Fibroblast of the conjunctiva (primary cell): ENCODE measurements at regions not wholly inside any gene's neighbourhood (a gene's known extent, or its start where the extent isn't known, plus 50 kb on each side); places are given as distances from the start of the nearest gene placed in this dataset.
"Not testable (repeated sequence)": the region's sequence is repeated elsewhere in the genome, so short reads cannot be mapped to it uniquely, and the experiment has no call there.

Experiments
- DNase-seq: peaks from one replicate; pipeline ENCODE4 v3.0.0-alpha.2; 2010; ENCODE audit warnings: low read depth

DNA sequence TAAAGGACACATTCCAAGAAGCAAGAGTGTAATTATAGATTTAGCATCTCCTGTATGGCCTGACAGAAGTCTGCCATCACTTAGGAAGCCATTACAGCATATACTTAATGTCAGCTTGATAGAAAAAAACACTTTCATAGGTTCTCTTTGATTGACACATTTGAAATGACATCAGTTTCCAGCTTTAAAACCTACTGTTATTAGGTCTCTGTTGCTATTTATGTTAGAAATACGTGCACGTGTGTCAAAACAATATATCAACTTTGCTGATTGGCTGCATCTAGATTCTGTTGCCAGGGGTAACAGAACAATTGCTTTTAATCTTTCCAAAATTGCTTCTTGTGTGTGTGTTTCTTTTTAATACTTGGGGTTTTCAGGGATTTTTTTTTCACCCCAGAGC lies 389.3 kb upstream of the ATP11B start:
- DNase-seq = no peak

DNA sequence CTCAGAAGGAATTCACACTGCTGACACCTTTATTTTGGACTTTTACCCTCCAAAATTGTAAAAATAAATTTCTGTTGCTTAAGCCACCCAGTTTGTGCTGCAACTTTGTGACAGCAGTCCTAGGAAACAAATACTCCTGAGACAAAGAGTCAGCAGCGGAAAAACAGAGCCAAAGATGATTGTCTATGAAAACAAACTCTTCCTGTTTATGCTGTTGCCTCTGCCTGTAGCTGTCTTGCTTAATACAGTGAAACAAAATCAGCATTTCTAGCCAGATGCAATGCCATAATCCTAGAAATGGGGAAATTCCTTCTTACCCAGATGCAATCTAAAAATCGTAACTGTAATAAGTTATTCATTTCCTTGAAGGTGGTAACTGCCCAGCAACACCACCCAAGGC lies 387.5 kb upstream of the ATP11B start:
- DNase-seq = no peak

DNA sequence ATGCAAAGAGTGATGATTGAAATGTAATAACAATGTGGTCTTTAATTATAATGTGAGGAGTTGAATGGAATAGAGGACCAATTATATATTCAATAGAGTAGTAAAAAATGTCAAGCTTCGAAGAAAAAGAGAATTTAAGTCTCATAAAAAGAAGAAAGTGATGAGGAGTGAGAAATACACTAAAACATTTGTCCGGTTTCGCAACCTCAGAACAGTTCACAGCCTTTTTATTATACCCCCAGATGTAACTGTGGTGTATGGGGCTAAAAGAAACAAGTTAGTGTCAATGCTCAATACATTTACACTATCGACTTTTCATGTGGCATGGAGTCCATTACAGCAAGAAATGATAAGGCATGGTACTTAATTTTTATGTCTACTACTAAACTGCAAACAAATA lies 386.5 kb upstream of the ATP11B start:
- no peak for DNase-seq

DNA sequence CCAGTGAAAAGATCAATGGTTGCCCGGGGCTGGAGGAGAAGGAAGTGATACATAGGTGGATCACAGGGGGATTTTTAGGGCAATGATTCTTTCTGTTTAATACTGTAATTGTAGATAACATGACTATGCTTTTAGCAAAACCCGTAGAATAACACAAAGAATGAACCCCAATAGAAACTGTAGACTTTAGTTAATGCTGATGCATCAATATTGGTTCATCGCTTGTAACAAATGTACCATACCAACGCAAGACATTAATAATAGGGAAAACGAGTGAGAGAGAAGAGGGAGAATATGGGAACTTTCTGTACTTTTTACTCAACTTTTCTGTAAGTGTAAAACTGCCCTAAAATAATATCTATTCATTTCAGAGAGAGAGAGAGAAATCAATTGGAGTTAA lies 383.3 kb upstream of the ATP11B start:
- no peak for DNase-seq

DNA sequence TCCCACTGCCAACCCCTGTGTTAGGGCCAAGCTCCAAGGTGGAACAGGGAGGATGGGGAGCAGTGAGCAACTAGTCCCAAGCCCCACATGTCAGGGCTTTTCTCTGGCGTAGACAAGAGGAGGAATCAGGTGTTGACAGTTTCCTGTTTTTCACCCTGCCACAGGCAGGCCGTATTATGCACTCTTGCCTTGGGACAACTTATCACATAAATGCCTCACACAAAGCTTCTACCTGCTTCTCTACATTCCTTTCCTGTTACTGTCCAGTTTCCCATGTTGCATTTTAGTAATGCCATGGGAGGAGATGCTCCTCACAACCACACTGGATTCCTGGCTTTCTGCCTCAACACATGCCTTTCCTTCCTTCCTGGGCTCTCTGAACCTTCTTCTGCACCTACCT lies 381.2 kb upstream of the ATP11B start:
- DNase-seq = no peak

DNA sequence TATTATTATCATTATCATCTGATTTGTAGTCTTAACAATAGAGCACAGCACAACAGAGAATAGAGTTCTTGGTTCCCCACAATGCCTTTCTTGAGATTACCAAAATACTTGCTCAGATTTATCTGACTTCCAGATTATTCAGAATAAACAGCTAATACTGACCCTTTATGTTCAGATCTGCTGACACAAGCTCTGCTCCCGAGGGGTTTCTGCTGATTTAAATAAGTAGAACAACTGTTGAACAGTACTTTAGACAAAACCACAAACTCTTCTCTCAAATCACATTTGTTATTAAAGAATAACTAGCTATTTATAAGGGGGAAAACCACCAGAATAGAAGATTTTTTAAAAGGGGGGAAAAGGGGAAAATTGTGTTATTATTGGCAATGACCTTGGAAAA lies 380.2 kb upstream of the ATP11B start:
- DNase-seq = no peak

DNA sequence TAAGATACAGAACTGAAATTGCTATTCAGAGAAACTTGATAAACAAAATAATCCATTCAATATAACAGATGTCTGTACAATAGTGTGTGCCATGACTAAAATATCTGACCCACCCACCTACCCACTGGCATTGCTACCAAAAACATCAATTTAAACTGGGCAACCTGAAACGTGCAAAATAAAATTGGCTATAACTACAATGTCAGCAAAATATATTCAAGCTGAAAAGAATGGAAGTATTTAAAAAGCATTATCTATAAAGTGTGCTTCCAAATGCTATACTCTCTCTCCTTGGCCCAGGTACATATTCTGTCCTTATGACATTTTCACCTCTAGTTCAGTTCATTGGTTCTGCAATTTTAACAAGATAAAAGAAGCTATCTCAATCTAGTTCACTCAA lies 379.6 kb upstream of the ATP11B start:
- DNase-seq = no peak

DNA sequence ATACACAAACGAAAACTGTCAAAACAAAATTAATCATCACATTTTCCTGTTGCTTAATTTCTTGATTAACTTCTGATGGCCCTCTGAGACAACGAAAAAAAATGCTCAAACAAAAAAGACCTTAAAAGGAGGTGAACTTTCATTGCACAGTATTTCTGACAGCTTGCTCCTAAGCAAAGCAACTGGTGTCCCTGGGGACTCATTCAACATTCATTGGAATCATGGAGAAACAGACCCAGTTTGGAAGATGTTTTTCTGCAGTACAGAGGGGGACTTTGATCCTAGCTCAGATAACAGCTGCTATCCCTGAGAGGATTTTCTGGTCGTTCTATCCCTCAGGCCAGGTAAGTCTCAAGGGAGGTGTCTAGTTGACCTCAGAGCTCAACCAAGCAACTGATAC lies 378.7 kb upstream of the ATP11B start:
- DNase-seq = no peak

DNA sequence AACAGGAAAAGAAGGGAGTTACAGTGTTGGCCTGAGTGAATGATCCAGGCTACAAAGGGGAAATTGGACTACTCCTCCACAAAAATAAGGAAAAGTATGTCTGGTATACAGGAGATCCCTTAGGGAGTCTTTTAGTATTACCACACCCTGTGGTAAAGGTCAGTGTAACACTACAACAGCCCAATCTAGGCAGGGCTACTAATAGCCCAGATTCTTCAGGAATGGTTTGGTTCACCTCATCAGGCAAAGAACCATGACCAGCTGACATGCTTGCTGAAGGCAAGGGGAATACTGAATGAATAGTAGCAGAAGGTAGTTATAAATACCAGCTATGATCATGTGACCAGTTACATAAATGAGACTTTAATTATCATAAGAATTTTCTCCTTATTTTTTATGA lies 372.6 kb upstream of the ATP11B start:
- no peak for DNase-seq

DNA sequence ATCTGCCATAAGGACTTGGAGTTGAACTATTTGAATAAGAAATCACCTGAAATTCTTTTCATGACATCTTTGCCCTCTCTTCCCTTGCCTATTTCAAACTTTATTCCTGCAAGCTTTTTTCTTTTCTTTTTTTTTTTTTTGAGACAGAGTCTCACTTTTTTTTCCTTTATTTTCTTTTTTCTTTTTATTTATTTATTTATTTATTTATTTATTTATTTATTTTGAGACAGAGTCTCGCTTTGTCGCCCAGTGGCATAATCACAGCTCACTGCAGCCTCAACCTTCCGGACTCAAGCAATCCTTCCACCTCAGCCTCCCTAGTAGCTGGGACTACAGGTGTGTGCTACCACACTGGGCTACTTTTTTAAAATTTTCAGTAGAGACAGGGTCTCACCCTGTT lies 369.3 kb upstream of the ATP11B start:
- DNase-seq = no peak

DNA sequence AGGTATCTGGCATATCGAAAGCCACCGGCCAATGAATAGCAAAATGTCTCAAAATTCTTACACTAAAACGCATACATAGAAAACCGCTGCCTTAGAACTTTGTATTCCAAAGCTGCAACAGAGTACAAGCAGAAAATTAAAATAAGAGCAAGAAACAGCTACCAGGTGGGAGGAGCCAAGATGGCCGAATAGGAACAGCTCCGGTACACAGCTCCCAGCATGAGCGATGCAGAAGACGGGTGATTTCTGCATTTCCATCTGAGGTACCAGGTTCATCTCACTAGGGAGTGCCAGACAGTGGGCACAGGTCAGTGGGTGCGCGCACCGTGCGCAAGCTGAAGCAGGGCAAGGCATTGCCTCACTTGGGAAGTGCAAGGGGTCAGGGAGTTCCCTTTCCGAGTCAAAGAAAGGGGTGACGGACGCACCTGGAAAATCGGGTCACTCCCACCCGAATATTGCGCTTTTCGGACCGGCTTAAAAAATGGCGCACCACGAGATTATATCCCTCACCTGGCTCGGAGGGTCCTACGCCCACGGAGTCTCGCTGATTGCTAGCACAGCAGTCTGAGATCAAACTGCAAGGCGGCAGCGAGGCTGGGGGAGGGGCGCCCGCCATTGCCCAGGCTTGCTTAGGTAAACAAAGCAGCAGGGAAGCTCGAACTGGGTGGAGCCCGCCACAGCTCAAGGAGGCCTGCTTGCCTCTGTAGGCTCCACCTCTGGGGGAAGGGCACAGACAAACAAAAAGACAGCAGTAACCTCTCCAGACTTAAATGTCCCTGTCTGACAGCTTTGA lies 367.2 kb upstream of the ATP11B start:
- not testable (repeated sequence) for DNase-seq

DNA sequence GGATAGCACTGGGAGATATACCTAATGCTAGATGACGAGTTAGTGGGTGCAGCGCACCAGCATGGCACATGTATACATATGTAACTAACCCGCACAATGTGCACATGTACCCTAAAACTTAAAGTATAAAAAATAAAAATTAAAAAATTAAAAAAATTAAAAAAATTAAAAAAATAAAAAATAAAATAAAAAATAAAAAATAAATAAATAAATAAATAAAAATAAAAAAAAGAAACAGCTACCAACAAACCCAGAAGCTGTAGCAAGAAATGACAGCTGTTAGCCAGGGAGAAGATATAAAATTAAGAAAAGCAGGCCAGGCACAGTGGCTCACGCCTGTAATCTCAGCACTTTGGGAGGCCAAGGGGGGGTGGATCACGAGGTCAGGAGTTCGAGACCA lies 361.3 kb upstream of the ATP11B start:
- DNase-seq = not testable (repeated sequence)

DNA sequence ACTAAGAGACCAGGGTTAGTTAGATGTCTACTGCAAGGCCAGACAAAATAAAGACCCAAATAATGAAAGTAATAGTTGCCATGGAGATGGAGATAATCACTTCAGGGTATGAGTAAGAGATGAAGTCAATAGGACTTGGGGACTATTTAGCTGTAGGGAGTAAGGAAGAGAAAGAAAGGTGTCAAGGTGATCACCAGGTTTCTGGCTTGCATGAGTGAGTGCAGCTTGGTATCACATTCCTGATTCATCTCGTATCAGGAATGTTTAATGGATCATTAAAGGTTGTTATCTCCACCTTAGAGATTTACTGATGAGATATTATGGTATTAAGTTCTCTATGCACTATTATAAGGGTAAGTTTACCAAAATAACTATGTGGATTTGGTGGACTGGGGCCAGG lies 357.4 kb upstream of the ATP11B start:
- DNase-seq = no peak

DNA sequence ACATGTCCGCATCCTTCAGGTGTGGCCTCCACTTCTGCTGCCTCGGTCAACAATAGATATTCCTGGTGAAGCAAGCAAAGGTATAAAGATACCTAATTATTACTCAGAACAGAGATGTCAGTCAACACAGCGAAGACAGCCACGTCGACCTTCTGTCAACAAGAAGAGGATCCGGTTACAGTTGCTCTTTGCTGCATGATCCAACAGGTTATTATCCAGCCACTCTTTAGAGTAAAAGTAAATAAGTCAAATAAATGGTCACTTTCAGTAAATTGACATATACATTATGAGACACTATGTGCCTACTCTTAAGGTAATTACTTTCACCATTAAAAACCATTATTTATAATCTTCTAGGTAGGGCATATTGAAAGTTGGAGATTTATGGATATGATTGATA lies 356.8 kb upstream of the ATP11B start:
- no peak for DNase-seq

DNA sequence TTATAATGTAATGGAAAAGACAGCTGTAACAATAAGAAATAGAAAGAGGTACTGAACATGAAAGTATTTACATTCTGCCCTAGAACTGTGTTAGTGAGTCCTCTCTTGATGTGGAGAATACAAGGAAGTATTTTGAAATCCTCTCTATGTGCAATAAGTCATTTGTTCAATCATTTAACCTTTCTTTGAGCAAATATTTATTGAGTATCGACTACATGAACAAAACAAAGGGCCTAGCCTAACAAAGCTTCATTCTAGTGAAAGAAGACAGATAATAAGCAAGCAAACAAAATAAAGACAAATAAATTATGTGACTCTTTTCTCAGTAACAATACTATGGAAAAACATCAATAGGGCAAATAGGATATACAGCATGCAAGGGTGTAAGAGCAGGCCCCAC lies 354.9 kb upstream of the ATP11B start:
- DNase-seq = no peak

DNA sequence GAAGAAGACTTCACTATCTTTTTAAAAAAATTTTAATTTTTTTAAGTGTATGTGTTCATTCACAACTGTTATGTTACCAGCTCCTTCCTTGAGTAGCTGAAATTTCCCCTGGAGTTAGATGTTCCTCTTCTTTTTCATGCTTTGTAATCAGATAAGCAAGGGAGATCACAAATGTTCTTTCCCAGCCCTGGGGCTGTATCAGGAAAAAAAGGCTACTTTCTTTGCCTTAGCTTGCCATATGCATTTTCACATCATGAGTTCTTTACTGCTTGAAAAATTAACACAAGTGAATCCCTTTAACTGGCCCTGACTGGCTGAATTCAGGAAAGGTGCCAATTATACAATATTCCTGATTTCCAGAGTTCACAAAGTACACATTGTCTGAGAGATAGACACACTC lies 353.2 kb upstream of the ATP11B start:
- DNase-seq = no peak

DNA sequence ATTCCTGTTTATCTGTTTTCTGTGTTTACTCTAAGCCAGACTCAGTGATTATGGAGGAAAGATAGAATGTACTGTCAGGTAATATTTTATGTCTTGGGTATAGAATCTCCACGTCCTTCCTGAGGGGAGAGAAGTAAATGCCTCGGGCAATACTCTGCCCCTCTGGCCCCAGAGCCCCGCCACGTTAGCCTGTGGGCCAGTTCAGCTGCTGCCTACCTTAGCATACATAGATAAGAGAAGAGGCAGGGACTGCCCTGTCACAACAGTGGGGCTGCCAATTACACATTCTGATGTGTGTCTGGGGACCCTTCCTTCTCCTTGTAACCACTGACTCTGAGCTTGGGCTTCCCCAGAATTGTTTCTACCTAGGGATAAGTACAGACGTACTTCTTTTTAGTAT lies 347.7 kb upstream of the ATP11B start:
- DNase-seq = no peak

DNA sequence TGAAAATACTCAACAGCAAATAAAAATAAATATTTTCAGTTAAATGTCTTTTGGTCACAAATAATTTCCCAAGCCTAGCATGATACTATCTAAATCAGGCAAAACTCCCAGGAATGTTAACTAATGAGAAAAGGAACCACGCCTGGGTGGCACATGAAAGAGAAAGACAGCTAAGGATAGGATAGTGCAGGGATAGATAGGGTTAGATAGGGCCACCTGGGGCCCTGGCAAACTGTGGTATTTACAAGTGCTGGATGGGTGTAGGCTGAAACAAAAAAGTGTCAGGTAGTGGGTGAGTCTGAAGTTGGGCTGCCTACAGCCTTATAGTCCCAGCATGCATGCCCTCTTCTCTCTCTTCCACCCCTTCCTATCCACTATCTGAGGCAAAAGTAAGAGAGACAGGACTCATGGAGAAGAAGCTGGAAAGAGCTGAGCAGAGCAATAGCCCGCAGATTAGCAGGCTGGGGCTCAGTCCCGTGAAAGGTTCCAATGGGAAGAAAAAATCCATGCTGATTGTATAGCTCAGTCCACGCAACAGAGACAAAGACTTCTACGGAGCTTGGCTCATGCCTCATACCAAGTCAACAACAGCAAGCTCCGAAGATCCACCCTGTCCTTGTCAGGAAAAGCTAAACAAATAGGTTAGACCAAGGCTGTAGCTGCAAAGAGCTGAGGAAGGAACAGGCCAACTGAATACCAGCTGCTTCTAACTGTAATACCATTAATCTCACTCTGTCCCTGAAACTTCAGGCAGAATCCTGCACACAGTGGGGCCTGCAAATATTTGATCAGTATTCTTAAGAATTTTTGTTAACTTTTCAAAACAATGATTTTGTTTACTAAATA lies 342.1 kb upstream of the ATP11B start:
- no peak for DNase-seq

DNA sequence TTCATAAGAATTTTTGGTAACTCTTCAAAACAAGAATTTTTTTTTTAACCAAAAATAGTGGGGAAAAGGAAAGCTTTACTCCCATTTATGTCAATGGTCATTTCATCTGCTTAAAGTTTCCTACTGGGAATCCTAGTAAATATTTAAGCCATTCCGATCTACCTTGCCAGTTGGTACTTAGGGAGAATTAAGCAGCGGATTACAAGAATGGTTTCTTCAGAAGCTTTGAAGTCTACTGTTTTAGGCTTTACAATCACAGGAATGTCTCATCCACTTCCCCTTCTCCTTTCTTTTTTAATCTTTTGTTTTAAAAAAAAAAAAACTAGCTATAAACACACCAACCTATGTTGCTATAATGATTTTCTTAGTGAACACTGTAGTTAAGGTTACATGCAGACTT lies 341.4 kb upstream of the ATP11B start:
- DNase-seq = no peak

DNA sequence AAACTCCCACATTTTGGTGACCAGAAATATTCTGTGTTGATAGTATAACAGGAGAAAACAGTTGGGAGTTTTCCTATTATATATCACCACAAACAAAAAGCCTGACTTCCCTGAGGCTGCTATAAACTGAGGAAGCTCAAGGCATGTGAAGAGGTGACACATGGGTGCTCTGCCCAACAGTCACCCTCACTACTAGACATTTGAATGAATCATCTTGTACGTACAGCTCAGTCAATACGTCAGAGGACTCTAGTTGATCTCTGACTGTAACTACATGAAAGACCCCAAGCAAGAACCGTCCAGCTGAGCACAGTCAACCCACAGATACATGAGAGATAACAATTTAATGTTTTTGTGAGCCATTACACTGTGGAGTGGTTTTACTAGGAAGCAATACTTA lies 338.3 kb upstream of the ATP11B start:
- no peak for DNase-seq

DNA sequence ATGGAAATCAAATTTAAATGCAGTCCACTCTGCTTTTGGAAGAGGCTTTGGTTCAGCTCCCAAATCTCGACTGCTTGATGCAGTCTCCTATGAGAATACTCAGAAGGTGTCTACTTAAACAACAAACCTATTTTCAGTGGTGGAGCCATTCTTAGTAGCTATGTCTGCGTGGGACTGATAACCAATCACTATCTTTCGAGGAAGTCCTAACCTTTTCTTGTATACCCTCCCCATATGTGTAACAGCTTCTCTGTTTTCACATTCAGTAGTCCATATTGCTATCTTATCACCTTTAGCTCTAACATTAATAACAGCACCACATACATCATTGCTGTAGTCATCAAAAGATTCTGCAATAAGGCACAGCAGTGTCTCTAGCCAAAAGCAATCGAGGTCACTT lies 333.0 kb upstream of the ATP11B start:
- no peak for DNase-seq

DNA sequence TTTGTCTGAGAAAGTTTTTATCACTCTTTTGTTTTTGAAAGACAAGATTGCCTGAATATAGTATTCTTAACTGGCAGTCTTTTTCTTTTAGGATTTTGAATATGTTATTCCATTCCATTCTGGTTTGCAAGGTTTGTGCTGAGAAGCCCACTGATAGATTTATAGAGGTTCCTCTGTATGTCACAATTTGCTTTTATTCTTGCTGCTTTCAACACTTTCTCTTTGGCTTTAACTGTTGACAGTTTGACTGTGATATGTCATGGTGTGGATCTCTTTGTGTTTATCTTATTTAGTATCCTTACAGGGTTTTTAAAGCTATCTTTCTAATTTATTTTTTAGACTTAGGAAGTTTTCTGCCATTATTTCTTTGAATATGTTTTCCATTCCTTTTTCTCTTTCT lies 331.2 kb upstream of the ATP11B start:
- DNase-seq = no peak

DNA sequence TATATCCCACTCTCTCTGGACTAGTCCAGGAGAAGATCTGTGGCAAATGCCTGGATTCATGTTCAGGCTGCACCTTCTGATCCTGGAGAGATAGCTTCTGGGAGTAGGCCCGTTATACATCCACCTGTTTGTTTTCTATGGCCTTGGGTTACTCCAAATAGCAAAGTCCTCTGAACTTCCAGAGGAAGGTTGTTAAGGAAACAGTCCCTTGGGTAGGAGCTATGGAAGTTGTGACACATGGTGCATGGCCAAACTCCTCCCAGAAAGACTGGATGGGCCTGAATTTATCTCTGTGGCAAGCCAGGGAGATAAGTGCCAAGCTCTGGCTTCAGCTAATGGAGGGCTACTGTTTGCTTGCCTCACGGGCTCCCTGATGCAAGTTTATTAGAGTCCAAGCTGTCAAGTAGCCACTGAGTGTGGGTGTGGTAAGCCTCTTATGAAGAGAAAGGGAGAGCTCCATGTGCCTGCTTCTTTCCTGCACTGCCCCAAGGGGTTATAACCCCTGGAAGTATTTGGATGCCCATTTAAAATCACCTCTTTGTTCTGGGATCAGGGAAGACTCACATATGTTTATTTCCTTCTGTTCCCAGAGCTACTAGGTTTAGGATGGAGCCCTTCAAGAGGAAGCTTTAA lies 328.7 kb upstream of the ATP11B start:
- DNase-seq = no peak
